Testis (tissue), 2 donors: ENCODE measurements at regions not wholly inside any gene's neighbourhood (a gene's known extent, or its start where the extent isn't known, plus 50 kb on each side); places are given as distances from the start of the nearest gene placed in this dataset.

Experiments used
- CTCF ChIP-seq, 3 experiments: fragments of 450-650 bp in 2 of 3; fragments of 200-600 bp in 1 of 3; sonication (generic) in 1 of 3; IDR thresholded peaks; one replicate each; pipeline ENCODE4 v1.5.1; 2016 to 2019; ENCODE audit warnings: antibody characterized with exemption in 3 of 3, mild to moderate bottlenecking in 2 of 3, moderate library complexity in 1 of 3
- POLR2A ChIP-seq: fragments of 450-650 bp; IDR thresholded peaks from one replicate; pipeline ENCODE4 v1.6.1; 2017; ENCODE audit warnings: antibody characterized with exemption, mild to moderate bottlenecking, moderate library complexity

- no peak for TF ChIP-seq POLR2A
- no peak for TF ChIP-seq CTCF (IDR thresholded peaks at IDR 0.05)
These were observed 626.4 kb downstream of the BRD1 start for GRCh38 chr22:49201046-49201970.
